Colonic mucosa (tissue), 4 donors: ENCODE measurements at regions not wholly inside any gene's neighbourhood (a gene's known extent, or its start where the extent isn't known, plus 50 kb on each side); places are given as distances from the start of the nearest gene placed in this dataset.

Experiments
- DNase-seq: peaks from one replicate; pipeline ENCODE4 v3.0.0-alpha.2; 2020
- H3K27ac ChIP-seq: fragments of 200-600 bp; one replicate; pipeline ENCODE4 v1.8.0; 2021
- H3K27me3 ChIP-seq: fragments of 200-600 bp; one replicate; pipeline ENCODE4 v1.8.0; 2021
- H3K36me3 ChIP-seq: fragments of 200-600 bp; one replicate; pipeline ENCODE4 v1.8.0; 2021
- H3K4me1 ChIP-seq: fragments of 200-600 bp; one replicate; pipeline ENCODE4 v1.8.0; 2021; ENCODE audit warnings: mild to moderate bottlenecking
- H3K4me3 ChIP-seq: fragments of 200-600 bp; one replicate; pipeline ENCODE4 v1.8.0; 2021
- H3K9ac ChIP-seq, 2 donors: one replicate each; pipeline ENCODE4 v1.7.0; 2013; ENCODE audit warnings: control low read depth in 2 of 2, low read depth in 2 of 2, low read length in 2 of 2
- H3K9me3 ChIP-seq: fragments of 200-600 bp; one replicate; pipeline ENCODE4 v1.8.0; 2021
- CTCF ChIP-seq: fragments of 200-600 bp; IDR thresholded peaks from one replicate; pipeline ENCODE4 v1.8.0; 2022; ENCODE audit warnings: antibody characterized with exemption, mild to moderate bottlenecking
- intact Hi-C: fragments of 100-400 bp; cut with DNase I; formaldehyde crosslinking; loops from one replicate; pipeline ENCODE4 v1.14.1; 2022
- donor health status: healthy.
- donor health status: DM: no; HTN: no; CAD: no.
- donor health status: DM: no; HTN: no; CAD: no.

GRCh38 chr1:115499253-115499652 is 142.5 kb upstream of the VANGL1 start:
- Histone ChIP-seq H3K36me3 (no peaks in the 10 kb centered on the region), H3K4me1 (no peaks in the 10 kb centered on the region), H3K27ac (no peak overlapping the region), H3K4me3 (no peak overlapping the region), H3K9ac (no peak overlapping the region), H3K27me3 (no peaks in the 10 kb centered on the region), H3K9me3 (no peaks in the 10 kb centered on the region)
- no peak for DNase-seq
- intact Hi-C loops = no loop called here
- TF ChIP-seq CTCF = no peak

- no peak overlapping the region for H3K27ac ChIP-seq
These were observed 144.8 kb upstream of the VANGL1 start for GRCh38 chr1:115496904-115497527.

GRCh38 chr1:115495625-115496024 is 146.1 kb upstream of the VANGL1 start:
- Histone ChIP-seq H3K4me1 (no peaks in the 10 kb centered on the region), H3K36me3 (no peaks in the 10 kb centered on the region), H3K27ac (no peak overlapping the region), H3K4me3 (no peak overlapping the region), H3K9me3 (no peaks in the 10 kb centered on the region), H3K27me3 (no peaks in the 10 kb centered on the region), H3K9ac (no peak overlapping the region)
- intact Hi-C loops = no loop called here
- no peak for TF ChIP-seq CTCF
- no peak for DNase-seq

More at GRCh38 chr1:115496904-115497527, 144.8 kb upstream of the VANGL1 start:
- H3K9ac ChIP-seq = no peak overlapping the region
- intact Hi-C loops = no loop called here
- no peak for DNase-seq
- no peak for TF ChIP-seq CTCF
- no peaks in the 10 kb centered on the region for H3K4me1 ChIP-seq
- H3K36me3 ChIP-seq = no peaks in the 10 kb centered on the region
- no peaks in the 10 kb centered on the region for H3K9me3 ChIP-seq
- no peak overlapping the region for H3K4me3 ChIP-seq
- H3K27me3 ChIP-seq = no peaks in the 10 kb centered on the region

- DNase-seq = no peak
These were observed 146.7 kb upstream of the VANGL1 start for GRCh38 chr1:115495111-115495510.

GRCh38 chr1:115493834-115494233 is 147.9 kb upstream of the VANGL1 start:
- H3K9ac ChIP-seq = no peak overlapping the region
- H3K27me3 ChIP-seq = no peaks in the 10 kb centered on the region
- H3K4me3 ChIP-seq = no peak overlapping the region
- DNase-seq = no peak
- no peak overlapping the region for H3K27ac ChIP-seq
- no peak for TF ChIP-seq CTCF
- H3K9me3 ChIP-seq = no peaks in the 10 kb centered on the region
- no peaks in the 10 kb centered on the region for H3K4me1 ChIP-seq
- intact Hi-C loops = no loop called here
- H3K36me3 ChIP-seq = no peaks in the 10 kb centered on the region

More at GRCh38 chr1:115495111-115495510, 146.7 kb upstream of the VANGL1 start:
- no peak for TF ChIP-seq CTCF
- intact Hi-C loops = no loop called here
- Histone ChIP-seq H3K36me3 (no peaks in the 10 kb centered on the region), H3K4me3 (no peak overlapping the region), H3K27me3 (no peaks in the 10 kb centered on the region), H3K4me1 (no peaks in the 10 kb centered on the region), H3K9ac (no peak overlapping the region), H3K27ac (no peak overlapping the region), H3K9me3 (no peaks in the 10 kb centered on the region)
